EL (cell line): ENCODE measurements at regions not wholly inside any gene's neighbourhood (a gene's known extent, or its start where the extent isn't known, plus 50 kb on each side); places are given as distances from the start of the nearest gene placed in this dataset.

Experiments used
- DNase-seq: peaks from one replicate; pipeline ENCODE4 v3.0.0-alpha.2; 2016

DNA sequence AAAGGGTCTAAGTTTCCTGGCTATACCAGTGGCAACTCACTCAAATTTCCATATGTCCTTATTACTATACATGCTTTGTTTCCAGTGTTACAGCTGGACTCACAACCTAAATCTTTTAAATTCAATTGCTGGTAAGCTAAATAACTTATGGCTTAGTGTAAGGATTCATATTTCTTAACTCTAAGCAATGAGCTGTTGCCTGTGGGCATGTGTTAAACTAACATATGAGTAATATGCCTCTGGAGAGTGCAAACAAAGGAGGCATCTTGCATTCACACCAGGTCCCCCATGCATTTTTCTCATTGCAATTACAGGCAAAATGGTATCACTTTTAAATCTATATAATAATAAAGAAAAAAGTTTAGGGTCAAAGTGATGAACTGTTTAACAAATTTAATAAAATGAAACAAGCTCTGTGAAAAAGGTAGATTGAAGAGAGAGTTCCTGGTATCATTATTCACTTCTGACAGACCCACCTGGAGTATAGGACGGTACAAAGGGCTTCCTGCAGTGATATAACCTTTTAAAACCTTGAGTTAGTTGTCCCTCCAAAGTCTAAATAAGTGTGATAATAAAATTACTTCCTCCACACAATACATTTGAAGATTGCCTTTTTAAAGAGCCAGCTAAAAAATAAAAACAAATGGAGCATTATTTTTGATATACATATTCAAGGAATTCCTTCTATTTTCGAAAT lies 57.6 kb upstream of the HMGCLL1 start:
- peak; percentile 64 for DNase-seq

GRCh38 chr6:55633471-55633870 lies 54.5 kb upstream of the HMGCLL1 start:
- DNase-seq, result no peak

GRCh38 chr6:55632953-55633352 lies 54.0 kb upstream of the HMGCLL1 start:
- DNase-seq, result peak; percentile 34
